IMR-90 (cell line): ENCODE measurements at regions not wholly inside any gene's neighbourhood (a gene's known extent, or its start where the extent isn't known, plus 50 kb on each side); places are given as distances from the start of the nearest gene placed in this dataset.

Source experiments
- ATAC-seq: fragments of 200-7000 bp; cut with Tn5 transposase; 2 replicates; pipeline ENCODE4 v1.9.1; 2020; ENCODE audit warnings: low read depth, mild to moderate bottlenecking, moderate library complexity
- BruUV-seq: library from RNA; stranded (reverse); fragments of 400-500 nt; replicated peaks from 2 replicates; lab custom pipeline; 2021; lab: Mats Ljungman, UMichigan
- CTCF ChIA-PET: fragments of 300-600 bp; formaldehyde crosslinking; extraction: SDS; loops from one replicate; lab custom pipeline; 2021; ENCODE audit warnings: antibody characterized with exemption; lab: Yijun Ruan, JAX
- POLR2A ChIA-PET: fragments of 300-600 bp; sonication (Branson Sonifier 250); formaldehyde crosslinking; loops from one replicate; lab custom pipeline; 2022; ENCODE audit warnings: antibody characterized with exemption; ENCODE audit not compliant: unreplicated experiment; lab: Charles Lee
- DNase-seq: peaks from one replicate; pipeline ENCODE4 v3.0.0; 2013
- H2AFZ ChIP-seq: replicated peaks from 2 replicates; pipeline ENCODE3; 2013; ENCODE audit warnings: low read length, mild to moderate bottlenecking; ENCODE audit not compliant: poor library complexity
- H2AK5ac ChIP-seq: 2 replicates; pipeline ENCODE4 v1.6.1; 2013; ENCODE audit warnings: low read depth, low read length, inconsistent platforms
- H2AK9ac ChIP-seq: replicated peaks from 2 replicates; pipeline ENCODE3; 2013; ENCODE audit warnings: mild to moderate bottlenecking, low read depth, low read length, moderate library complexity; ENCODE audit not compliant: poor library complexity
- H2BK120ac ChIP-seq: 2 replicates; pipeline ENCODE4 v1.6.1; 2013; ENCODE audit warnings: low read depth, low read length, inconsistent platforms
- H2BK15ac ChIP-seq: 3 replicates; pipeline ENCODE4 v1.6.1; 2013; ENCODE audit warnings: low read depth, low read length, inconsistent platforms
- H2BK20ac ChIP-seq: 2 replicates; pipeline ENCODE4 v1.6.1; 2013; ENCODE audit warnings: low read depth, mild to moderate bottlenecking, inconsistent platforms, low read length, moderate library complexity
- H2BK5ac ChIP-seq: 2 replicates; pipeline ENCODE4 v1.6.1; 2013; ENCODE audit warnings: mild to moderate bottlenecking, low read depth, low read length, inconsistent platforms; ENCODE audit not compliant: poor library complexity, severe bottlenecking
- H3K14ac ChIP-seq: replicated peaks from 2 replicates; pipeline ENCODE4 v1.6.1; 2013; ENCODE audit warnings: low read depth, low read length, inconsistent platforms
- H3K18ac ChIP-seq: 2 replicates; pipeline ENCODE4 v1.6.1; 2013; ENCODE audit warnings: low read depth, low read length, control low read depth
- H3K23ac ChIP-seq: 2 replicates; pipeline ENCODE4 v1.6.1; 2013; ENCODE audit warnings: low read depth, low read length, inconsistent platforms
- H3K27ac ChIP-seq: 2 replicates; pipeline ENCODE4 v1.5.1; 2013; ENCODE audit warnings: mild to moderate bottlenecking, control low read depth, low read length; ENCODE audit not compliant: insufficient read depth
- H3K27me3 ChIP-seq: 2 replicates; pipeline ENCODE4 v1.6.1; 2013; ENCODE audit warnings: low read length; ENCODE audit not compliant: control insufficient read depth, insufficient read depth
- H3K36me3 ChIP-seq: 2 replicates; pipeline ENCODE4 v1.6.1; 2013; ENCODE audit warnings: low read length, mixed read lengths; ENCODE audit not compliant: control insufficient read depth, insufficient read depth
- H3K4ac ChIP-seq: 2 replicates; pipeline ENCODE4 v1.6.1; 2013; ENCODE audit warnings: low read depth, low read length, inconsistent platforms
- H3K4me1 ChIP-seq: 2 replicates; pipeline ENCODE4 v1.6.1; 2013; ENCODE audit warnings: low read length, mixed read lengths; ENCODE audit not compliant: control insufficient read depth, insufficient read depth
- H3K4me2 ChIP-seq: 2 replicates; pipeline ENCODE4 v1.6.1; 2013; ENCODE audit warnings: low read depth, mild to moderate bottlenecking, control low read depth, low read length, moderate library complexity
- H3K4me3 ChIP-seq: 2 replicates; pipeline ENCODE4 v1.5.1; 2013; ENCODE audit warnings: low read depth, mild to moderate bottlenecking, control low read depth, low read length, moderate library complexity; ENCODE audit not compliant: insufficient read depth
- H3K56ac ChIP-seq: 2 replicates; pipeline ENCODE4 v1.6.1; 2013; ENCODE audit warnings: low read length, inconsistent platforms; ENCODE audit not compliant: insufficient read depth; ENCODE audit errors: extremely low read depth
- H3K79me1 ChIP-seq, 2 experiments: 2 replicates each; pipeline ENCODE4 v1.6.1; 2013; ENCODE audit warnings: low read length in 2 of 2, inconsistent platforms in 1 of 2, low read depth in 1 of 2
- H3K9ac ChIP-seq: 2 replicates; pipeline ENCODE4 v1.6.1; 2013; ENCODE audit warnings: low read depth, low read length, control low read depth
- H3K9me1 ChIP-seq: 2 replicates; pipeline ENCODE4 v1.6.1; 2013; ENCODE audit warnings: low read length, inconsistent platforms; ENCODE audit not compliant: insufficient read depth
- H3K9me3 ChIP-seq: 2 replicates; pipeline ENCODE4 v1.6.1; 2013; ENCODE audit warnings: low read length; ENCODE audit not compliant: control insufficient read depth, insufficient read depth
- H4K20me1 ChIP-seq: 2 replicates; pipeline ENCODE4 v1.6.1; 2013; ENCODE audit warnings: low read length, inconsistent platforms; ENCODE audit not compliant: insufficient read depth
- H4K5ac ChIP-seq: 2 replicates; pipeline ENCODE4 v1.6.1; 2013; ENCODE audit warnings: mild to moderate bottlenecking, low read depth, low read length, control low read depth
- H4K8ac ChIP-seq, 2 experiments: 2 replicates each; pipeline ENCODE4 v1.6.1; 2013; ENCODE audit warnings: low read depth in 2 of 2, low read length in 2 of 2, control low read depth in 1 of 2, inconsistent platforms in 1 of 2
- H4K91ac ChIP-seq: 2 replicates; pipeline ENCODE4 v1.6.1; 2013; ENCODE audit warnings: low read depth, low read length, inconsistent platforms; ENCODE audit not compliant: insufficient read depth
- BHLHE40 ChIP-seq: fragments of 150-350 bp; IDR thresholded peaks from 2 replicates; pipeline ENCODE4 v1.6.1; 2016; ENCODE audit warnings: mild to moderate bottlenecking, low read depth, low read length
- CEBPB ChIP-seq: IDR thresholded peaks from 2 replicates; pipeline ENCODE4 v1.6.1; 2012; ENCODE audit warnings: low read depth, low read length, improper control_type of control experiment
- CHD1 ChIP-seq: IDR thresholded peaks from 2 replicates; pipeline ENCODE4 v1.6.1; 2012; ENCODE audit warnings: low read depth, low read length, improper control_type of control experiment
- FOS ChIP-seq: fragments of 150-350 bp; IDR thresholded peaks from 2 replicates; pipeline ENCODE4 v1.6.1; 2016; ENCODE audit warnings: low read depth, low read length
- MAFK ChIP-seq: IDR thresholded peaks from 2 replicates; pipeline ENCODE4 v1.6.1; 2012; ENCODE audit warnings: low read depth, low read length, improper control_type of control experiment
- MAZ ChIP-seq: IDR thresholded peaks from 2 replicates; pipeline ENCODE4 v1.6.1; 2012; ENCODE audit warnings: low read depth, mild to moderate bottlenecking, low read length, improper control_type of control experiment, moderate library complexity, borderline replicate concordance
- MXI1 ChIP-seq: IDR thresholded peaks from 2 replicates; pipeline ENCODE4 v1.6.1; 2012; ENCODE audit warnings: low read depth, mild to moderate bottlenecking, low read length, moderate library complexity, borderline replicate concordance
- NFE2L2 ChIP-seq: fragments of 150-350 bp; IDR thresholded peaks from 2 replicates; pipeline ENCODE4 v1.6.1; 2016; ENCODE audit warnings: low read depth, mild to moderate bottlenecking, low read length
- POLR2A ChIP-seq: IDR thresholded peaks from 2 replicates; pipeline ENCODE4 v1.6.1; 2012; ENCODE audit warnings: mild to moderate bottlenecking, low read depth, low read length
- RAD21 ChIP-seq: IDR thresholded peaks from 2 replicates; pipeline ENCODE4 v1.6.1; 2012; ENCODE audit warnings: low read length, improper control_type of control experiment
- RCOR1 ChIP-seq: IDR thresholded peaks from 2 replicates; pipeline ENCODE4 v1.6.1; 2012; ENCODE audit warnings: mild to moderate bottlenecking, low read length, improper control_type of control experiment; ENCODE audit not compliant: insufficient replicate concordance
- RFX5 ChIP-seq: IDR thresholded peaks from 2 replicates; pipeline ENCODE4 v1.8.0; 2012; ENCODE audit warnings: low read depth, mild to moderate bottlenecking, low read length, moderate library complexity
- SMC3 ChIP-seq: fragments of 150-350 bp; IDR thresholded peaks from 2 replicates; pipeline ENCODE4 v1.6.1; 2016; ENCODE audit warnings: low read depth, mild to moderate bottlenecking, antibody characterized with exemption, low read length, moderate library complexity
- WGBS, 2 experiments: methylation state at CpG; one replicate each; pipeline versions ENCODE4 v1.1.5 to v1.1.7; 2013; ENCODE audit warnings: missing lambda C conversion rate in 2 of 2; ENCODE audit not compliant: insufficient read length in 1 of 2; ENCODE audit errors: extremely low coverage in 2 of 2; 5-methylcytosine and 5-hydroxymethylcytosine counted together
- dilution Hi-C: fragments of 300-500 bp; cut with HindIII; formaldehyde crosslinking; loops from one replicate; pipeline ENCODE4 v1.14.3; 2018; ENCODE audit warnings: low sequenced_read_pairs; ENCODE audit not compliant: unreplicated experiment
- in situ Hi-C: fragments of 300-500 bp; cut with MboI; formaldehyde crosslinking; loops from 3 replicates; pipeline ENCODE4 v1.14.3; 2019; ENCODE audit warnings: low sequenced_read_pairs, inconsistent platforms, mixed read lengths
- intact Hi-C: fragments of 100-400 bp; cut with micrococcal nuclease; formaldehyde crosslinking; loops from 2 replicates; pipeline ENCODE4 v1.10.0; 2022
- TF ChIP-seq, protein P1 (sequence below): fragments of 150-350 bp; IDR thresholded peaks from 2 replicates; pipeline ENCODE4 v1.6.1; 2017; ENCODE audit warnings: mild to moderate bottlenecking, antibody characterized with exemption, low read length, low read depth
- TF ChIP-seq, protein P2 (sequence below): fragments of 150-350 bp; IDR thresholded peaks from 2 replicates; pipeline ENCODE4 v1.6.1; 2016; ENCODE audit warnings: low read depth, mild to moderate bottlenecking, low read length, moderate library complexity, borderline replicate concordance
- TF ChIP-seq, protein P3 (sequence below): conservative IDR thresholded peaks from 2 replicates; pipeline ENCODE4 v1.5.1; 2012; ENCODE audit warnings: mild to moderate bottlenecking, low read depth, low read length, improper control_type of control experiment

DNA sequence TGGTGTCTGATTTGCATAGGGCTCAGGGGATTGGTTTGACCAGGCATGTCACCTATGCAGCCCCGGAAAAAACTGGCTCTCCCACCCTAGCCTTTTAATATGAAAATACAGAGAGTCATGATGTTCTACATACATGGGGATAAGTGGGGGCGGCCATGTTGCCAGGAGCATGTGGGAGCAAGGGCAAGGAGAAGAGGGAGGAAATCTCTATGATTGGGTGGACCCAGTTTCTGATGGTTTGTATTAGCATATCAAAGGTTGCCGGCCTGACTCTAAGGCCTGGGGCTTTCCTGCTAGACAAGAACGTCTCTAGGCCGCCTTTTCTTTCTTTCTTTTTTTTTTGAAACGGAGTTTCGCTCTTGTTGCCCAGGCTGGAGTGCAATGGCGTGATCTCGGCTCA is 123.4 kb upstream of the CPSF6 start:
- no peak overlapping the region for H2BK5ac ChIP-seq
- no peak overlapping the region for H4K91ac ChIP-seq
- TF ChIP-seq RAD21 (no peak), MAZ (no peak), MAFK (no peak), CEBPB (no peak), RCOR1 (no peak), BHLHE40 (no peak), FOS (no peak), RFX5 (no peak), POLR2A (no peak), MXI1 (no peak), NFE2L2 (no peak), CHD1 (no peak), SMC3 (no peak)
- TF ChIP-seq, protein P1, sequence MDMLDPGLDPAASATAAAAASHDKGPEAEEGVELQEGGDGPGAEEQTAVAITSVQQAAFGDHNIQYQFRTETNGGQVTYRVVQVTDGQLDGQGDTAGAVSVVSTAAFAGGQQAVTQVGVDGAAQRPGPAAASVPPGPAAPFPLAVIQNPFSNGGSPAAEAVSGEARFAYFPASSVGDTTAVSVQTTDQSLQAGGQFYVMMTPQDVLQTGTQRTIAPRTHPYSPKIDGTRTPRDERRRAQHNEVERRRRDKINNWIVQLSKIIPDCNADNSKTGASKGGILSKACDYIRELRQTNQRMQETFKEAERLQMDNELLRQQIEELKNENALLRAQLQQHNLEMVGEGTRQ = no peak
- TF ChIP-seq, protein P2, sequence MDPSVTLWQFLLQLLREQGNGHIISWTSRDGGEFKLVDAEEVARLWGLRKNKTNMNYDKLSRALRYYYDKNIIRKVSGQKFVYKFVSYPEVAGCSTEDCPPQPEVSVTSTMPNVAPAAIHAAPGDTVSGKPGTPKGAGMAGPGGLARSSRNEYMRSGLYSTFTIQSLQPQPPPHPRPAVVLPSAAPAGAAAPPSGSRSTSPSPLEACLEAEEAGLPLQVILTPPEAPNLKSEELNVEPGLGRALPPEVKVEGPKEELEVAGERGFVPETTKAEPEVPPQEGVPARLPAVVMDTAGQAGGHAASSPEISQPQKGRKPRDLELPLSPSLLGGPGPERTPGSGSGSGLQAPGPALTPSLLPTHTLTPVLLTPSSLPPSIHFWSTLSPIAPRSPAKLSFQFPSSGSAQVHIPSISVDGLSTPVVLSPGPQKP = no peak
- TF ChIP-seq, protein P3, sequence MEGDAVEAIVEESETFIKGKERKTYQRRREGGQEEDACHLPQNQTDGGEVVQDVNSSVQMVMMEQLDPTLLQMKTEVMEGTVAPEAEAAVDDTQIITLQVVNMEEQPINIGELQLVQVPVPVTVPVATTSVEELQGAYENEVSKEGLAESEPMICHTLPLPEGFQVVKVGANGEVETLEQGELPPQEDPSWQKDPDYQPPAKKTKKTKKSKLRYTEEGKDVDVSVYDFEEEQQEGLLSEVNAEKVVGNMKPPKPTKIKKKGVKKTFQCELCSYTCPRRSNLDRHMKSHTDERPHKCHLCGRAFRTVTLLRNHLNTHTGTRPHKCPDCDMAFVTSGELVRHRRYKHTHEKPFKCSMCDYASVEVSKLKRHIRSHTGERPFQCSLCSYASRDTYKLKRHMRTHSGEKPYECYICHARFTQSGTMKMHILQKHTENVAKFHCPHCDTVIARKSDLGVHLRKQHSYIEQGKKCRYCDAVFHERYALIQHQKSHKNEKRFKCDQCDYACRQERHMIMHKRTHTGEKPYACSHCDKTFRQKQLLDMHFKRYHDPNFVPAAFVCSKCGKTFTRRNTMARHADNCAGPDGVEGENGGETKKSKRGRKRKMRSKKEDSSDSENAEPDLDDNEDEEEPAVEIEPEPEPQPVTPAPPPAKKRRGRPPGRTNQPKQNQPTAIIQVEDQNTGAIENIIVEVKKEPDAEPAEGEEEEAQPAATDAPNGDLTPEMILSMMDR = no peak
- POLR2A ChIA-PET = no interaction called here
- 60% methylated on average over 1 of the region's 9 CpGs; no CpG with 5 or more reads in 1 of the 2 experiments for WGBS, 2 experiments
- H3K4me2 ChIP-seq = no peak overlapping the region
- no peaks in the 10 kb centered on the region; the same call in 1 of the 2 replicates for H3K9me1 ChIP-seq
- no peak overlapping the region for H3K4me3 ChIP-seq
- H3K4ac ChIP-seq = no peak overlapping the region
- no peak overlapping the region for H3K18ac ChIP-seq
- H2BK120ac ChIP-seq = no peak overlapping the region
- no peak overlapping the region for H3K56ac ChIP-seq
- no peak overlapping the region for H3K23ac ChIP-seq
- no peak for DNase-seq
- no peak overlapping the region for H3K27ac ChIP-seq
- H2AFZ ChIP-seq = no peak overlapping the region
- no peaks in the 10 kb centered on the region for H4K20me1 ChIP-seq
- in situ Hi-C loops (no loop called here), dilution Hi-C loops (no loop called here), intact Hi-C loops (no loop called here)
- H2AK5ac ChIP-seq = no peak overlapping the region
- H4K5ac ChIP-seq = no peak overlapping the region
- H3K9ac ChIP-seq = no peak overlapping the region
- H3K14ac ChIP-seq = no peak overlapping the region
- H2BK15ac ChIP-seq = no peak overlapping the region
- H2BK20ac ChIP-seq = no peak overlapping the region
- H3K9me3 ChIP-seq = no peaks in the 10 kb centered on the region
- H3K4me1 ChIP-seq = no peaks in the 10 kb centered on the region
- BruUV-seq = no TSS peak
- no peak overlapping the region for H4K8ac ChIP-seq
- no peak for ATAC-seq
- H3K36me3 ChIP-seq = no peaks in the 10 kb centered on the region
- H3K79me1 ChIP-seq = no peaks in the 10 kb centered on the region
- peaks cover 7% of the 10 kb centered on the region for H3K27me3 ChIP-seq
- CTCF ChIA-PET = no interaction called here
- no peak overlapping the region for H2AK9ac ChIP-seq
